H9 (cell line): ENCODE measurements at regions not wholly inside any gene's neighbourhood (a gene's known extent, or its start where the extent isn't known, plus 50 kb on each side); places are given as distances from the start of the nearest gene placed in this dataset.

Experiments used
- DNase-seq: peaks from one replicate; pipeline ENCODE4 v3.0.0-alpha.2; 2017
- H2AFZ ChIP-seq: one replicate; pipeline ENCODE4 v1.6.1; 2013; ENCODE audit warnings: mild to moderate bottlenecking, low read length, control low read depth, moderate library complexity
- H2AK5ac ChIP-seq: 2 replicates; pipeline ENCODE4 v1.6.1; 2013; ENCODE audit warnings: low read length, control low read depth, mixed read lengths; ENCODE audit not compliant: insufficient read length
- H2BK120ac ChIP-seq: one replicate; pipeline ENCODE4 v1.6.1; 2013; ENCODE audit warnings: low read depth, mild to moderate bottlenecking, low read length, control low read depth, inconsistent platforms; ENCODE audit not compliant: poor library complexity, severe bottlenecking
- H2BK12ac ChIP-seq: 2 replicates; pipeline ENCODE4 v1.6.1; 2013; ENCODE audit warnings: low read length, control low read depth, mixed read lengths, low read depth; ENCODE audit not compliant: insufficient read length
- H2BK15ac ChIP-seq: 2 replicates; pipeline ENCODE4 v1.6.1; 2013; ENCODE audit warnings: low read depth, low read length, control low read depth
- H2BK20ac ChIP-seq: one replicate; pipeline ENCODE4 v1.6.1; 2013; ENCODE audit warnings: low read depth, mild to moderate bottlenecking, low read length, control low read depth, inconsistent platforms; ENCODE audit not compliant: poor library complexity, severe bottlenecking
- H2BK5ac ChIP-seq: 2 replicates; pipeline ENCODE4 v1.6.1; 2013; ENCODE audit warnings: low read length, control low read depth, mixed read lengths; ENCODE audit not compliant: insufficient read length
- H3K14ac ChIP-seq: 2 replicates; pipeline ENCODE4 v1.6.1; 2013; ENCODE audit warnings: low read length, control low read depth; ENCODE audit not compliant: insufficient read depth
- H3K18ac ChIP-seq: 2 replicates; pipeline ENCODE4 v1.6.1; 2013; ENCODE audit warnings: low read depth, mild to moderate bottlenecking, mixed read lengths, low read length, control low read depth; ENCODE audit not compliant: insufficient read length
- H3K23ac ChIP-seq: 2 replicates; pipeline ENCODE4 v1.6.1; 2013; ENCODE audit warnings: low read length, control low read depth, mixed read lengths, low read depth; ENCODE audit not compliant: insufficient read length
- H3K23me2 ChIP-seq: 2 replicates; pipeline ENCODE4 v1.6.1; 2013; ENCODE audit warnings: low read depth, mild to moderate bottlenecking, mixed read lengths, low read length, control low read depth; ENCODE audit not compliant: insufficient read length, poor library complexity, severe bottlenecking
- H3K27ac ChIP-seq: 2 replicates; pipeline ENCODE4 v1.5.1; 2013; ENCODE audit warnings: low read length, control low read depth, mixed read lengths, low read depth; ENCODE audit not compliant: insufficient read length
- H3K27me3 ChIP-seq: 2 replicates; pipeline ENCODE4 v1.6.1; 2013; ENCODE audit warnings: low read length, control low read depth, inconsistent platforms; ENCODE audit not compliant: insufficient read depth
- H3K4ac ChIP-seq: 2 replicates; pipeline ENCODE4 v1.6.1; 2013; ENCODE audit warnings: low read depth, mild to moderate bottlenecking, control low read depth, inconsistent platforms, low read length, moderate library complexity
- H3K4me1 ChIP-seq: 2 replicates; pipeline ENCODE4 v1.6.1; 2013; ENCODE audit warnings: low read length, control low read depth, inconsistent platforms; ENCODE audit not compliant: insufficient read depth
- H3K4me2 ChIP-seq: 2 replicates; pipeline ENCODE4 v1.6.1; 2013; ENCODE audit warnings: low read length, control low read depth, mixed read lengths; ENCODE audit not compliant: insufficient read length, insufficient read depth
- H3K56ac ChIP-seq: 2 replicates; pipeline ENCODE4 v1.6.1; 2013; ENCODE audit warnings: low read depth, mild to moderate bottlenecking, mixed read lengths, low read length, control low read depth; ENCODE audit not compliant: insufficient read length
- H3K79me1 ChIP-seq: 2 replicates; pipeline ENCODE4 v1.6.1; 2013; ENCODE audit warnings: low read depth, mild to moderate bottlenecking, moderate library complexity, low read length, control low read depth, inconsistent platforms; ENCODE audit not compliant: insufficient read depth, poor library complexity, severe bottlenecking
- H3K79me2 ChIP-seq: 2 replicates; pipeline ENCODE4 v1.6.1; 2013; ENCODE audit warnings: low read length, control low read depth, inconsistent platforms; ENCODE audit not compliant: insufficient read depth
- H3K9ac ChIP-seq: 2 replicates; pipeline ENCODE4 v1.6.1; 2013; ENCODE audit warnings: low read length, control low read depth, mixed read lengths; ENCODE audit not compliant: insufficient read length; ENCODE audit errors: extremely low read depth
- H3K9me3 ChIP-seq: one replicate; pipeline ENCODE4 v1.6.1; 2013; ENCODE audit warnings: low read depth, low read length, inconsistent platforms; ENCODE audit not compliant: control insufficient read depth
- H3T11ph ChIP-seq: one replicate; pipeline ENCODE4 v1.6.1; 2013; ENCODE audit warnings: mild to moderate bottlenecking, low read length, control low read depth, inconsistent platforms
- H4K20me1 ChIP-seq: one replicate; pipeline ENCODE4 v1.6.1; 2013; ENCODE audit not compliant: control insufficient read depth, insufficient read length, insufficient read depth
- H4K5ac ChIP-seq: 2 replicates; pipeline ENCODE4 v1.6.1; 2013; ENCODE audit warnings: low read depth, mild to moderate bottlenecking, mixed read lengths, low read length, control low read depth; ENCODE audit not compliant: insufficient read length
- H4K8ac ChIP-seq: replicated peaks from 2 replicates; pipeline ENCODE4 v1.6.1; 2013; ENCODE audit warnings: low read length, control low read depth, mixed read lengths, low read depth; ENCODE audit not compliant: insufficient read length
- H4K91ac ChIP-seq: 2 replicates; pipeline ENCODE4 v1.6.1; 2013; ENCODE audit warnings: low read depth, mild to moderate bottlenecking, moderate library complexity, mixed read lengths, low read length, control low read depth; ENCODE audit not compliant: insufficient read length
- H3K27ac Mint-ChIP-seq, 3 experiments: 2 replicates in 2 of 3; 3 replicates in 1 of 3; pipeline ENCODE4 v1.8.0; 2020 to 2021; ENCODE audit warnings: mixed read lengths in 3 of 3, mild to moderate bottlenecking in 1 of 3, moderate library complexity in 1 of 3
- H3K27me3 Mint-ChIP-seq: 2 replicates; pipeline ENCODE4 v1.8.0; 2021; ENCODE audit warnings: low read depth, mild to moderate bottlenecking, moderate library complexity, mixed read lengths
- H3K36me3 Mint-ChIP-seq, 3 experiments: 2 replicates in 2 of 3; 3 replicates in 1 of 3; pipeline ENCODE4 v1.8.0; 2020 to 2021; ENCODE audit warnings: low read depth in 3 of 3, mixed read lengths in 3 of 3; ENCODE audit not compliant: insufficient read depth in 1 of 3
- H3K4me1 Mint-ChIP-seq, 2 experiments: 2 replicates each; pipeline ENCODE4 v1.8.0; 2020; ENCODE audit warnings: mixed read lengths in 2 of 2
- H3K4me3 Mint-ChIP-seq, 2 experiments: 2 replicates in 1 of 2; 3 replicates in 1 of 2; pipeline ENCODE4 v1.8.0; 2020 to 2021; ENCODE audit warnings: mild to moderate bottlenecking in 2 of 2, mixed read lengths in 2 of 2, moderate library complexity in 1 of 2
- H3K9me3 Mint-ChIP-seq, 2 experiments: 2 replicates in 1 of 2; 3 replicates in 1 of 2; pipeline ENCODE4 v1.8.0; 2020; ENCODE audit warnings: mild to moderate bottlenecking in 2 of 2, mixed read lengths in 2 of 2, moderate library complexity in 1 of 2
- WGBS: extraction: QIAGEN DNeasy Blood & Tissue Kit; methylation state at CpG from one replicate; pipeline ENCODE4 v1.1.7; 2013; ENCODE audit warnings: missing lambda C conversion rate, low lambda C conversion rate, mixed read lengths; ENCODE audit not compliant: insufficient read length; ENCODE audit errors: extremely low coverage; 5-methylcytosine and 5-hydroxymethylcytosine counted together
- TF ChIP-seq, protein P1 (sequence below): fragments of 200-600 bp; sonication (generic); conservative IDR thresholded peaks from 3 replicates; pipeline ENCODE4 v1.8.0; 2021; ENCODE audit warnings: antibody characterized with exemption, mild to moderate bottlenecking

- Histone ChIP-seq H4K5ac (no peak overlapping the region), H3K18ac (no peak overlapping the region), H2AK5ac (no peak overlapping the region), H3K23ac (no peak overlapping the region), H3K79me1 (no peaks in the 10 kb centered on the region), H2AFZ (no peak overlapping the region), H3K4me2 (no peak overlapping the region), H2BK12ac (no peak overlapping the region), H3K27ac (no peak overlapping the region), H4K91ac (no peak overlapping the region), H3K14ac (no peak overlapping the region), H3T11ph (no peak overlapping the region), H3K9ac (no peak overlapping the region), H3K4me1 (no peaks in the 10 kb centered on the region; the same call in 1 of the 2 replicates), H3K9me3 (no peaks in the 10 kb centered on the region), H3K56ac (no peak overlapping the region), H3K4ac (no peak overlapping the region), H4K20me1 (no peaks in the 10 kb centered on the region), H3K23me2 (no peaks in the 10 kb centered on the region), H2BK20ac (no peak overlapping the region), H2BK15ac (no peak overlapping the region), H2BK120ac (no peak overlapping the region), H4K8ac (no peak overlapping the region), H2BK5ac (no peak overlapping the region), H3K27me3 (no peaks in the 10 kb centered on the region), H3K79me2 (no peaks in the 10 kb centered on the region)
- no peak overlapping the region for H3K4me3 Mint-ChIP-seq
- DNase-seq, result no peak
- TF ChIP-seq, protein P1, sequence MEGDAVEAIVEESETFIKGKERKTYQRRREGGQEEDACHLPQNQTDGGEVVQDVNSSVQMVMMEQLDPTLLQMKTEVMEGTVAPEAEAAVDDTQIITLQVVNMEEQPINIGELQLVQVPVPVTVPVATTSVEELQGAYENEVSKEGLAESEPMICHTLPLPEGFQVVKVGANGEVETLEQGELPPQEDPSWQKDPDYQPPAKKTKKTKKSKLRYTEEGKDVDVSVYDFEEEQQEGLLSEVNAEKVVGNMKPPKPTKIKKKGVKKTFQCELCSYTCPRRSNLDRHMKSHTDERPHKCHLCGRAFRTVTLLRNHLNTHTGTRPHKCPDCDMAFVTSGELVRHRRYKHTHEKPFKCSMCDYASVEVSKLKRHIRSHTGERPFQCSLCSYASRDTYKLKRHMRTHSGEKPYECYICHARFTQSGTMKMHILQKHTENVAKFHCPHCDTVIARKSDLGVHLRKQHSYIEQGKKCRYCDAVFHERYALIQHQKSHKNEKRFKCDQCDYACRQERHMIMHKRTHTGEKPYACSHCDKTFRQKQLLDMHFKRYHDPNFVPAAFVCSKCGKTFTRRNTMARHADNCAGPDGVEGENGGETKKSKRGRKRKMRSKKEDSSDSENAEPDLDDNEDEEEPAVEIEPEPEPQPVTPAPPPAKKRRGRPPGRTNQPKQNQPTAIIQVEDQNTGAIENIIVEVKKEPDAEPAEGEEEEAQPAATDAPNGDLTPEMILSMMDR, result no peak
- H3K27me3 Mint-ChIP-seq, result no peaks in the 10 kb centered on the region
- peaks cover under 1 to 3% of the 10 kb centered on the region in 2 experiments; a peak in 3 of 5 replicates for H3K9me3 Mint-ChIP-seq
- no peak overlapping the region for H3K27ac Mint-ChIP-seq
- no peaks in the 10 kb centered on the region; a peak in 2 of 7 replicates for H3K36me3 Mint-ChIP-seq
- peaks cover 5 to 7% of the 10 kb centered on the region in 2 experiments for H3K4me1 Mint-ChIP-seq
- no CpG with 5 or more reads among the region's 3 CpGs for WGBS
These were observed 275.3 kb upstream of the TUT7 start for GRCh38 chr9:86629530-86629929.
